GM12865 (cell line): ENCODE measurements at regions not wholly inside any gene's neighbourhood (a gene's known extent, or its start where the extent isn't known, plus 50 kb on each side); places are given as distances from the start of the nearest gene placed in this dataset.

Experiments
- DNase-seq: peaks from one replicate; pipeline ENCODE4 v3.0.0; 2010; ENCODE audit warnings: low read depth
- H3K4me3 ChIP-seq: 2 replicates; pipeline ENCODE4 v1.5.1; 2011; ENCODE audit warnings: mild to moderate bottlenecking, low read depth, low read length, control low read depth
- TF ChIP-seq, protein P1 (sequence below): IDR thresholded peaks from 2 replicates; pipeline ENCODE4 v1.5.1; 2011; ENCODE audit warnings: low read length, control low read depth, low read depth, inconsistent platforms; ENCODE audit not compliant: insufficient read depth; ENCODE audit errors: missing control alignments

DNA sequence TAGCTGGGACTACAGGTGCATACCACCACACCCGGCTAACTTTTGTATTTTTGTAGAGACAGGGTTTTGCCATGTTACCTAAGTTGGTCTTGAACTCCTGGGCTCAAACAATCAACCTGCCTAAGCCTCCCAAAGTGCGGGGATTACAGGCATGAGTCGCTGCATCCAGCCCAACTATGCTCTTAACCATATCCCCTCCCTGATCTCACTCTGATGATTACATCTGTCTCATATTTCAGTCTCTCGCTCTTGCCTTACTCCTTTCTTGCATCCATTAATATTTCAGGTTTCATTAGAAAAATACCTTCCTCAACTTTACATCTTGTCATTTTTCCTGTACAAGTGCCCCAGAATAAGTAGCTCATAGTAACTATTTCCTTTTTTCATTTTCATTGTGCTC is 61.0 kb upstream of the BASP1 start:
- TF ChIP-seq, protein P1, sequence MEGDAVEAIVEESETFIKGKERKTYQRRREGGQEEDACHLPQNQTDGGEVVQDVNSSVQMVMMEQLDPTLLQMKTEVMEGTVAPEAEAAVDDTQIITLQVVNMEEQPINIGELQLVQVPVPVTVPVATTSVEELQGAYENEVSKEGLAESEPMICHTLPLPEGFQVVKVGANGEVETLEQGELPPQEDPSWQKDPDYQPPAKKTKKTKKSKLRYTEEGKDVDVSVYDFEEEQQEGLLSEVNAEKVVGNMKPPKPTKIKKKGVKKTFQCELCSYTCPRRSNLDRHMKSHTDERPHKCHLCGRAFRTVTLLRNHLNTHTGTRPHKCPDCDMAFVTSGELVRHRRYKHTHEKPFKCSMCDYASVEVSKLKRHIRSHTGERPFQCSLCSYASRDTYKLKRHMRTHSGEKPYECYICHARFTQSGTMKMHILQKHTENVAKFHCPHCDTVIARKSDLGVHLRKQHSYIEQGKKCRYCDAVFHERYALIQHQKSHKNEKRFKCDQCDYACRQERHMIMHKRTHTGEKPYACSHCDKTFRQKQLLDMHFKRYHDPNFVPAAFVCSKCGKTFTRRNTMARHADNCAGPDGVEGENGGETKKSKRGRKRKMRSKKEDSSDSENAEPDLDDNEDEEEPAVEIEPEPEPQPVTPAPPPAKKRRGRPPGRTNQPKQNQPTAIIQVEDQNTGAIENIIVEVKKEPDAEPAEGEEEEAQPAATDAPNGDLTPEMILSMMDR: no peak
- no peak overlapping the region for H3K4me3 ChIP-seq
- DNase-seq: no peak

DNA sequence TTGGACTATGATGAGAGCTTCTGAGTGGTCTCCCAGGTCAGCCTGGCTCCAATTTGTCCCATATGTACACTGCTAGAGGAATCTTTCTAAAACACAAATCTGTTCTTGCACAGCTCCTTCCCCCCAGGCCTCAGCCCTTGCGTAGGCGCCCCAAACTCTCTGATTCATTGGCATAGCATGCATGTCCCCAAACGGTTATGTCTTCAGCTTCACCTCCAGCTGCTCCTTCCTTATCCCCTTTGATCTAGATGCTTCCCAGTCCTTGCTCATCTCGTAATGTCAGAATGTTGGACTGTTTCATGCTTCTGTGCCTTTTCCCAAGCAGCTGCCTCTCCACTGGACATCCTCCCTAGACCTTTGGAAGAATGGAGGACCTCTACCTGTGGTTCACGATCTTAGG is 60.1 kb upstream of the BASP1 start:
- H3K4me3 ChIP-seq: no peak overlapping the region
- DNase-seq: no peak
- TF ChIP-seq, protein P1: no peak

DNA sequence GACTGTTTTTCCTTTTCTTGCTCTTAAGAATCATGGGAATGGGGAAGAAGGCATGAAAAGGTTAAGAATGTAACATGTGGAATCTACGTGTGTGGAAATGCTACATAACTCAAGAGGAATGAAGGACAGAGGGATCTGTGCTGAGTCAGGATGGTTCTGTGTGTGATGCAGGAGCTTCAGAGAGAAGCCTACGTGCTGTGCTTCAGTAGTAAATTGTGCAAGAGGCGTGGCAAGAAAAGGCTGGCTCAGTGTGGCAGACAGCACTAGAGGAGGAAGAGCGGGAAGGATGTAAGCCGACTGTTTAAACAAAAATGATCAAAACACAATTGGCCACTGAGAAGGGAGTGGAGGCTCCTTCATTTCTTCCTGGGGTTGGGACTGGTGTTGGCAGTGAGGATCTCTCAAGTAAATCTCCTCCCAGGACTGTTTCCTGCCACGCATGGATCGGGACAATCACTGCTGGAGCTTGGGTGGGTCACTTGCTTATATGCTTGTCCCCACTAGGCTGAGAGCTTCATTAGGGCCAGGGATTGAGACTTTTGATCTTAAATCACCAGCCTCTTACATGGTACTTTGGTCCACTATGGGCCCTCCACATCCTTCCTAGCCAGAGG is 59.4 kb upstream of the BASP1 start:
- no peak for DNase-seq
- H3K4me3 ChIP-seq: no peak overlapping the region

DNA sequence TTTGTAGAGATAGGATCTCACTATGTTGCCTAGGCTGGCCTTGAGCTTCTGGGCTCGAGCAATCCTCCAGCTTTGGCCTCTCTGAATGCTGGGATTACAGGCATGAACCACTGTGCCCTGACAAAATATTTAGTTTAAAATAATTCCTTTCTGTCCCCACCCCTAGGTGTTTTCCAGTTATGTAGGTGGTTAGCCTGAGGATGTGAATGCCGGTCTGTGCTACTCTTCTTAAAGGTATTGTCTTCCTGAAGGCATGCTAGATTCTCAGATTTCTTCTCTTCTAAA is 56.7 kb upstream of the BASP1 start:
- no peak for DNase-seq
- TF ChIP-seq, protein P1: no peak
- H3K4me3 ChIP-seq: no peak overlapping the region

More for the DNA sequence above, 59.4 kb upstream of the BASP1 start:
- TF ChIP-seq, protein P1: no peak

DNA sequence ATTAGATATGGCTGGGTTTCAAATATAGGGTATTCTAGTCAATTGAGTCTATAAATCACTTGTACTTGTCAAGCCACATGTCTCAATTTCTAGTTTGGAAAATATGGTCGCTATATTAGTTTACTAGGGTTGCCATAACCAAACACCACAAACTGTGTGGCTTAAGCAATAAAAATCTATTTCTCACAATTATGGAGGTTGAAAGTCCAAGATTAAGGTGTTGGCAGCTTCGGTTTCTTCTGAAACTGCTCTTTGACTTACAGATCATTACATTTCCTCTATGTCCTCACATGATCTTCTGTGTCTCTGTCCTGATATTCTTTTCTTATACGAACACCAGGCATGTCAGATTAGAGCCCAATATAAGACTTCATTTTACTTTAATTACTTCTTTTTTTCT is 55.8 kb upstream of the BASP1 start:
- no peak overlapping the region for H3K4me3 ChIP-seq
- no peak for DNase-seq
- TF ChIP-seq, protein P1: no peak

DNA sequence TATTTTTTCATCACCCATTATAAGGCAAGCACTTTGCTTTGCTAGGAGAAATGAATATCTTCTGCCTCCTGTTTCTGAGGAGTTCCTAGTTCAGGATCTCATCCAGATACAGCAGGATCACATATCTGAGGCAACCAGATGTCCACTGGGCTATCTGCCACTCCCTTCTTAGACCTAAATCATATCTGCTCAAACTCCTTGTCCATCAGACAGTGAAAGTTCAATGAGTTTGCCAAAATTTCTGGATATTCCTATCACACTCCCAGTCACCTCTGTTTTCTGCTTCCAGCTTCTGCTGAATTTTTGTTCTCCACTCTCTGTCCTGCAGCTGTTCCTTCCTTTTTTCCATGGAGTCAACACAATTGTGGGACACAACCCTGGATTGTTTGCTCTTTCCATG is 54.2 kb upstream of the BASP1 start:
- TF ChIP-seq, protein P1: no peak
- no peak overlapping the region for H3K4me3 ChIP-seq
- no peak for DNase-seq

DNA sequence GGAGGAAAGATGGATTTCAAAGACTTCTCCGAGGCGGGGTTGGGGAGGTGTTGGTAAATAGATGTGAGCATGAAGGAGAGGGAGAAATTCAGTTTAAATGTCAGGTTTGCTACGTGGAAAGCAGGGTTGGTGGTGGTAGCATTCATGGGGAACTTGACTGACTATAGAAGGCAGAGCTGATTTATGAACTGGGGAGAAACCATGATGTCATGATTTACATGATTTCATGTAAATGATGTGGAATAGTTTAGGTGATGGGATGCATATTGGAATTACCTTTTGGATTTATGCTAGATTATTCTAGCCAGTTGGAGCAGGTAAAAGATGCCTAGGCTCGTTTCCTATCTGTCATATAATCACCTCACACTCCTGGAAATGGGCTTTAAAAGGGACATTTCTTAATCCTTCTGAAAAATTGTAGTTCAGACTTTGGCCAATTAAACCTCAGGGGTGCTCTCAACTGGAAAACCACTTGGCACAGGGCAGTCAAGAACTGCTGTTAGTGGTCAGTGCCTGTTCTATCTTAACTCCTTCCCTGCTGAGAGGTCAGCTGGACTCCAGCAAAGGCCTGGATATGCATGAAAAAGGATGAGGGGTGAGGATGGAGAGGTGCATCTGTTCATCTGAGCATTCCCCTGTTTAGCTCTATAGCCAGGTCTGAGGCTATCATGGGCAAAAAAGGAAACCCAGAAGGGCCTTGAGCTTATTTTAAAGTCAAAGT is 50.1 kb upstream of the BASP1 start:
- DNase-seq: no peak
- no peak overlapping the region for H3K4me3 ChIP-seq
- TF ChIP-seq, protein P1: no peak
